ENCODE measurements at regions not wholly inside any gene's neighbourhood (a gene's known extent, or its start where the extent isn't known, plus 50 kb on each side); places are given as distances from the start of the nearest gene placed in this dataset.
A peak's percentile ranks its signal among the peaks of the same experiment; 100 is the strongest.

- no peak for DNase-seq
- Mint-ChIP-seq H3K4me3 (ENCODE audit: unreplicated experiment) (no peak overlapping the region), H3K27me3 (ENCODE audit: unreplicated experiment) (peaks cover 2% of the 10 kb centered on the region), H3K36me3 (ENCODE audit: unreplicated experiment) (no peaks in the 10 kb centered on the region), H3K9me3 (ENCODE audit: unreplicated experiment) (peaks cover 2% of the 10 kb centered on the region), H3K4me1 (ENCODE audit: low read depth, unreplicated experiment) (no peaks in the 10 kb centered on the region), H3K27ac (ENCODE audit: unreplicated experiment) (no peak overlapping the region)
- TF ChIP-seq, protein P1, sequence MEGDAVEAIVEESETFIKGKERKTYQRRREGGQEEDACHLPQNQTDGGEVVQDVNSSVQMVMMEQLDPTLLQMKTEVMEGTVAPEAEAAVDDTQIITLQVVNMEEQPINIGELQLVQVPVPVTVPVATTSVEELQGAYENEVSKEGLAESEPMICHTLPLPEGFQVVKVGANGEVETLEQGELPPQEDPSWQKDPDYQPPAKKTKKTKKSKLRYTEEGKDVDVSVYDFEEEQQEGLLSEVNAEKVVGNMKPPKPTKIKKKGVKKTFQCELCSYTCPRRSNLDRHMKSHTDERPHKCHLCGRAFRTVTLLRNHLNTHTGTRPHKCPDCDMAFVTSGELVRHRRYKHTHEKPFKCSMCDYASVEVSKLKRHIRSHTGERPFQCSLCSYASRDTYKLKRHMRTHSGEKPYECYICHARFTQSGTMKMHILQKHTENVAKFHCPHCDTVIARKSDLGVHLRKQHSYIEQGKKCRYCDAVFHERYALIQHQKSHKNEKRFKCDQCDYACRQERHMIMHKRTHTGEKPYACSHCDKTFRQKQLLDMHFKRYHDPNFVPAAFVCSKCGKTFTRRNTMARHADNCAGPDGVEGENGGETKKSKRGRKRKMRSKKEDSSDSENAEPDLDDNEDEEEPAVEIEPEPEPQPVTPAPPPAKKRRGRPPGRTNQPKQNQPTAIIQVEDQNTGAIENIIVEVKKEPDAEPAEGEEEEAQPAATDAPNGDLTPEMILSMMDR (IDR thresholded peaks at IDR 0.05; ENCODE audit: partially characterized antibody, unreplicated experiment), result no peak
Observed at GRCh38 chr12:82009524-82009923, 250.4 kb upstream of the PPFIA2 start.

DNA sequence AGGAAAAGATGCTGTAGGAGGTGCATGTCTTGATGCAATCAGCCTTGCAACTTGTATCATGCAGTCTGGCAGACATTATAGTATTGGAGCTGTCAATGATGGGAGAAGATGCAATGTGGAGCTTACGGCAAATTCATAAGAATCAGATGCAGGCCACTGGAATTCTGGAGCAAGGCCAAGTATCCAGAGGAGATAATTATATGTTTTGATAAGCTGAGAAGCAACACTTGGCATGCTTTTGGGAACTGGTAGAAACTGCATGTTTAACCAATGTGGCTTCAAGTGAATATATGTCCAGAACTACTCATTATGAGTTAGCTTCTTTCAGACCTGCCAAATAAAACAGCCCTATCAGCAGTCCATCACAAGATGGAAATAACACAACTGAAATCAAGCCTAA, 249.1 kb upstream of the PPFIA2 start:
- H3K36me3 Mint-ChIP-seq (ENCODE audit: unreplicated experiment), result no peaks in the 10 kb centered on the region
- H3K9me3 Mint-ChIP-seq (ENCODE audit: unreplicated experiment), result peaks cover 2% of the 10 kb centered on the region
- no peak overlapping the region for H3K27ac Mint-ChIP-seq (ENCODE audit: unreplicated experiment)
- H3K4me3 Mint-ChIP-seq (ENCODE audit: unreplicated experiment), result no peak overlapping the region
- H3K27me3 Mint-ChIP-seq (ENCODE audit: unreplicated experiment), result peaks cover 2% of the 10 kb centered on the region
- no peaks in the 10 kb centered on the region for H3K4me1 Mint-ChIP-seq (ENCODE audit: low read depth, unreplicated experiment)
- no peak for DNase-seq
- TF ChIP-seq, protein P1 (IDR thresholded peaks at IDR 0.05; ENCODE audit: partially characterized antibody, unreplicated experiment), result no peak

DNA sequence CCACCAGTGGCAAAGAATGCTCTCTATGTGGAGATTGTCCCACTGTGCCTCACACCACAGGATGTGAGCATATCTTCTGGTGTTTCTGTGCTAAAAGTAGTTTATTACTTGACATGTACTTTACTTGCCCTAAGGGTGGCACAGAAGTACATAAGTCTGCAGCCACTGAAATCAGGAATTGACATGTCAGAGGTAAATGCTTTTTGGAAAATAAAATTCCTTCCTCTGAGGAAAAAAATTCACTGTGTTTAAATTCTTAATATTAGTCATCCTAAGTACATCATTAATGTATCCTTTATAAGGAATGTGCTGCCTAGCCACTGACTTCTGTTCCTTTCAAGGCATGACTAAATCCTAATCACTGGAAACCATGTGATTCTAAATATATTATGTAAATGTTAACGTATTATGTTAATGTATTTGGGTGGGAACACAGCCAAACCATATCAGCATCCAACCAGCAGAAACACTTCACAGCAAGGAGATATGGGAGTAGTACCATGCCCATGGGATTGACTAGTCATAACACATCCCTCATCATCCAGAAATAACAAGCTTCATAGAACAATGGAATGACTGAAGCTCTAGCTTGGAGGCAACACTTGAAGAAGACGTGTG, 239.7 kb upstream of the PPFIA2 start:
- H3K4me3 Mint-ChIP-seq (ENCODE audit: unreplicated experiment), result no peak overlapping the region
- H3K9me3 Mint-ChIP-seq (ENCODE audit: unreplicated experiment), result peaks cover 4% of the 10 kb centered on the region
- no peak overlapping the region for H3K27ac Mint-ChIP-seq (ENCODE audit: unreplicated experiment)
- TF ChIP-seq, protein P1 (IDR thresholded peaks at IDR 0.05; ENCODE audit: partially characterized antibody, unreplicated experiment), result no peak
- H3K36me3 Mint-ChIP-seq (ENCODE audit: unreplicated experiment), result peaks cover 7% of the 10 kb centered on the region
- no peaks in the 10 kb centered on the region for H3K27me3 Mint-ChIP-seq (ENCODE audit: unreplicated experiment)
- no peaks in the 10 kb centered on the region for H3K4me1 Mint-ChIP-seq (ENCODE audit: low read depth, unreplicated experiment)
- no peak for DNase-seq

DNA sequence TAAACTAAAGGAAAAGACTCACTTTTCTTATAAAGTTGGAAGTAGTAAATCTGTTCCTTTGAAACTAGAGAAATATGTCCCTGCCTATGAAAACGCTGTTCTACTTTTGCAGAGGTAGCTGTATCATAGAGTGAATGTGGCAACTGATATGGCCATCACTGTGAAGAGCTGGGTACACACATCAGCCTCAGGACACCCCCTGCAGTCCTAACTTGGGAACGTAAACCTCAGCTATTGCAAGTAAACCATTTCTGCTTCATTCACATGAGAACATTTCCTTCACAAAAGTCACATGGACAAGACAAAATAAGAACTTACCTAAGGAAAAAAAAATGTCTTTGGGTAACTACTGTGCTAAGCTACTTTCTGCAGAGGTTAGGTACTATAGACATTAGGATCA, 233.3 kb upstream of the PPFIA2 start:
- TF ChIP-seq, protein P1 (IDR thresholded peaks at IDR 0.05; ENCODE audit: partially characterized antibody, unreplicated experiment), result no peak

DNA sequence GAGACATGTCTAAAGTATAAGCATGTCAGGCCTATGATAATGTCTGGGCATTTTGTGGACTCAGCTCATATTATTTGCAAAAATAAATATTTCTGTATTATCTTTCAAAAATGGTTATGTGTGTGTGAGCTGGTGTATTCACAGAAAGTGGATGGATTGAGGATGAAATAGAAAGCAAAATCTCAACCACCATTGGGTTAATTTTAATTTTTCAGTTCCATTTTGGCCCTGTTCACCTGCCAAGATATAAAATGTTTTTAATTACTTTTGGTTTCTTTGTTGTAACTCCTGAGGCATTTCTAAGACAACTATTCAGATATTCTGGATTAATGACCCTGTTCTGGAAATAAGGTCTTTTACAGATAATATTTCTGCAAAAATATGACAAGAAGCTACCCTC, 232.7 kb upstream of the PPFIA2 start:
- no peak overlapping the region for H3K4me3 Mint-ChIP-seq (ENCODE audit: unreplicated experiment)

More for the DNA sequence above, 233.3 kb upstream of the PPFIA2 start:
- peak; percentile 21 for DNase-seq
- H3K27me3 Mint-ChIP-seq (ENCODE audit: unreplicated experiment), result peaks cover 1% of the 10 kb centered on the region
- no peak overlapping the region for H3K27ac Mint-ChIP-seq (ENCODE audit: unreplicated experiment)
- H3K4me3 Mint-ChIP-seq (ENCODE audit: unreplicated experiment), result no peak overlapping the region
- no peaks in the 10 kb centered on the region for H3K36me3 Mint-ChIP-seq (ENCODE audit: unreplicated experiment)
- H3K9me3 Mint-ChIP-seq (ENCODE audit: unreplicated experiment), result peaks cover 1% of the 10 kb centered on the region
- no peaks in the 10 kb centered on the region for H3K4me1 Mint-ChIP-seq (ENCODE audit: low read depth, unreplicated experiment)

More for the DNA sequence above, 232.7 kb upstream of the PPFIA2 start:
- Mint-ChIP-seq H3K27me3 (ENCODE audit: unreplicated experiment) (peaks cover 1% of the 10 kb centered on the region), H3K36me3 (ENCODE audit: unreplicated experiment) (no peaks in the 10 kb centered on the region), H3K27ac (ENCODE audit: unreplicated experiment) (no peak overlapping the region), H3K9me3 (ENCODE audit: unreplicated experiment) (peaks cover 1% of the 10 kb centered on the region), H3K4me1 (ENCODE audit: low read depth, unreplicated experiment) (no peaks in the 10 kb centered on the region)
- TF ChIP-seq, protein P1 (IDR thresholded peaks at IDR 0.05; ENCODE audit: partially characterized antibody, unreplicated experiment), result no peak
- no peak for DNase-seq
